D341Med (cell line): ENCODE measurements at regions not wholly inside any gene's neighbourhood (a gene's known extent, or its start where the extent isn't known, plus 50 kb on each side); places are given as distances from the start of the nearest gene placed in this dataset.
"Not testable (repeated sequence)": the region's sequence is repeated elsewhere in the genome, so short reads cannot be mapped to it uniquely, and the experiment has no call there.

Source experiments
- DNase-seq: peaks from one replicate; pipeline ENCODE4 v3.0.0; 2012; ENCODE audit warnings: low spot score

- not testable (repeated sequence) for DNase-seq
Observed at GRCh38 chr1:199930067-199930466, 97.4 kb upstream of the NR5A2 start.

GRCh38 chr1:199931666-199932377 lies 95.7 kb upstream of the NR5A2 start:
- no peak for DNase-seq

- no peak for DNase-seq
Observed at GRCh38 chr1:199932462-199932861, 95.0 kb upstream of the NR5A2 start.

- DNase-seq: no peak
Observed at GRCh38 chr1:199936441-199936840, 91.1 kb upstream of the NR5A2 start.

GRCh38 chr1:199937161-199937560 lies 90.3 kb upstream of the NR5A2 start:
- DNase-seq: no peak

- no peak for DNase-seq
Observed at GRCh38 chr1:199937661-199938060, 89.8 kb upstream of the NR5A2 start.

- no peak for DNase-seq
Observed at GRCh38 chr1:199944986-199945385, 82.5 kb upstream of the NR5A2 start.

- no peak for DNase-seq
Observed at GRCh38 chr1:199945591-199945990, 81.9 kb upstream of the NR5A2 start.

- no peak for DNase-seq
Observed at GRCh38 chr1:199946305-199947155, 81.0 kb upstream of the NR5A2 start.

GRCh38 chr1:199948587-199949280 lies 78.8 kb upstream of the NR5A2 start:
- no peak for DNase-seq

- not testable (repeated sequence) for DNase-seq
Observed at GRCh38 chr1:199951005-199951404, 76.5 kb upstream of the NR5A2 start.

GRCh38 chr1:199953651-199954050 lies 73.9 kb upstream of the NR5A2 start:
- DNase-seq: no peak

- DNase-seq: peak; percentile 65
Observed at GRCh38 chr1:199954699-199955098, 72.8 kb upstream of the NR5A2 start.

GRCh38 chr1:199955235-199955634 lies 72.3 kb upstream of the NR5A2 start:
- DNase-seq: no peak

- no peak for DNase-seq
Observed at GRCh38 chr1:199956005-199956404, 71.5 kb upstream of the NR5A2 start.

GRCh38 chr1:199959033-199959774 lies 68.3 kb upstream of the NR5A2 start:
- DNase-seq: no peak

GRCh38 chr1:199959775-199960110 lies 67.8 kb upstream of the NR5A2 start:
- DNase-seq: no peak

GRCh38 chr1:199970125-199970524 lies 57.4 kb upstream of the NR5A2 start:
- DNase-seq: no peak

GRCh38 chr1:199976496-199977144 lies 50.9 kb upstream of the NR5A2 start:
- DNase-seq: no peak
